Astrocyte (in vitro differentiated cells and primary cell): ENCODE measurements at regions not wholly inside any gene's neighbourhood (a gene's known extent, or its start where the extent isn't known, plus 50 kb on each side); places are given as distances from the start of the nearest gene placed in this dataset.
A peak's percentile ranks its signal among the peaks of the same experiment; 100 is the strongest.

Experiments used
- DNase-seq: peaks from one replicate; pipeline ENCODE4 v3.0.0-alpha.2; 2010; ENCODE audit warnings: low read depth
- FAIRE-seq: peaks from 2 replicates; lab custom pipeline; 2011; peaks lifted over from hg19 to GRCh38; lab: Jason Lieb, UNC
- H2AFZ ChIP-seq: 2 replicates; pipeline ENCODE4 v1.6.0; 2012; ENCODE audit warnings: low read depth, low read length, inconsistent platforms
- H3K27ac ChIP-seq: 2 replicates; pipeline ENCODE4 v1.5.1; 2011; ENCODE audit warnings: low read depth, low read length, inconsistent platforms
- H3K27me3 ChIP-seq: 2 replicates; pipeline ENCODE4 v1.6.0; 2011; ENCODE audit warnings: low read length, inconsistent platforms; ENCODE audit not compliant: insufficient read depth
- H3K36me3 ChIP-seq: 2 replicates; pipeline ENCODE4 v1.5.1; 2011; ENCODE audit warnings: low read length, inconsistent platforms; ENCODE audit not compliant: insufficient read depth
- H3K4me1 ChIP-seq: 2 replicates; pipeline ENCODE4 v1.5.1; 2011; ENCODE audit warnings: low read length, inconsistent platforms; ENCODE audit not compliant: insufficient read depth
- H3K4me2 ChIP-seq: 2 replicates; pipeline ENCODE4 v1.6.0; 2012; ENCODE audit warnings: low read length, inconsistent platforms
- H3K4me3 ChIP-seq: 2 replicates; pipeline ENCODE4 v1.5.1; 2011; ENCODE audit warnings: low read depth, mild to moderate bottlenecking, low read length, inconsistent platforms; ENCODE audit not compliant: insufficient read depth
- H3K79me2 ChIP-seq: 2 replicates; pipeline ENCODE4 v1.6.0; 2012; ENCODE audit warnings: mild to moderate bottlenecking, low read length, inconsistent platforms; ENCODE audit not compliant: insufficient read depth
- H3K9ac ChIP-seq: 2 replicates; pipeline ENCODE4 v1.6.0; 2012; ENCODE audit warnings: mild to moderate bottlenecking, low read length, inconsistent platforms
- H3K9me3 ChIP-seq: 2 replicates; pipeline ENCODE4 v1.5.1; 2012; ENCODE audit warnings: low read depth, mild to moderate bottlenecking, low read length, inconsistent platforms; ENCODE audit not compliant: insufficient read depth
- H4K20me1 ChIP-seq: 2 replicates; pipeline ENCODE4 v1.6.0; 2012; ENCODE audit warnings: low read length, inconsistent platforms; ENCODE audit not compliant: insufficient read depth
- H3K27ac Mint-ChIP-seq: one replicate; pipeline ENCODE4 v1.8.0; 2021; ENCODE audit warnings: mild to moderate bottlenecking, mixed read lengths; ENCODE audit not compliant: unreplicated experiment
- H3K27me3 Mint-ChIP-seq: one replicate; pipeline ENCODE4 v1.8.0; 2021; ENCODE audit warnings: low read depth, mixed read lengths; ENCODE audit not compliant: unreplicated experiment
- H3K36me3 Mint-ChIP-seq: one replicate; pipeline ENCODE4 v1.8.0; 2021; ENCODE audit warnings: low read depth, mixed read lengths; ENCODE audit not compliant: unreplicated experiment
- H3K4me1 Mint-ChIP-seq: one replicate; pipeline ENCODE4 v1.8.0; 2021; ENCODE audit warnings: low read depth, mixed read lengths; ENCODE audit not compliant: unreplicated experiment
- H3K4me3 Mint-ChIP-seq: one replicate; pipeline ENCODE4 v1.8.0; 2021; ENCODE audit warnings: mild to moderate bottlenecking, moderate library complexity, mixed read lengths; ENCODE audit not compliant: unreplicated experiment
- H3K9me3 Mint-ChIP-seq: one replicate; pipeline ENCODE4 v1.8.0; 2021; ENCODE audit warnings: mild to moderate bottlenecking, mixed read lengths; ENCODE audit not compliant: unreplicated experiment
- EZH2 ChIP-seq: IDR thresholded peaks from 2 replicates; pipeline ENCODE4 v1.6.1; 2012; ENCODE audit warnings: mild to moderate bottlenecking, low read length, inconsistent platforms; ENCODE audit not compliant: insufficient read depth
- TF ChIP-seq, protein P1 (sequence below): IDR thresholded peaks from 2 replicates; pipeline ENCODE4 v1.5.1; 2011; ENCODE audit warnings: low read depth, mild to moderate bottlenecking, inconsistent platforms, low read length, moderate library complexity; ENCODE audit not compliant: insufficient read depth

DNA sequence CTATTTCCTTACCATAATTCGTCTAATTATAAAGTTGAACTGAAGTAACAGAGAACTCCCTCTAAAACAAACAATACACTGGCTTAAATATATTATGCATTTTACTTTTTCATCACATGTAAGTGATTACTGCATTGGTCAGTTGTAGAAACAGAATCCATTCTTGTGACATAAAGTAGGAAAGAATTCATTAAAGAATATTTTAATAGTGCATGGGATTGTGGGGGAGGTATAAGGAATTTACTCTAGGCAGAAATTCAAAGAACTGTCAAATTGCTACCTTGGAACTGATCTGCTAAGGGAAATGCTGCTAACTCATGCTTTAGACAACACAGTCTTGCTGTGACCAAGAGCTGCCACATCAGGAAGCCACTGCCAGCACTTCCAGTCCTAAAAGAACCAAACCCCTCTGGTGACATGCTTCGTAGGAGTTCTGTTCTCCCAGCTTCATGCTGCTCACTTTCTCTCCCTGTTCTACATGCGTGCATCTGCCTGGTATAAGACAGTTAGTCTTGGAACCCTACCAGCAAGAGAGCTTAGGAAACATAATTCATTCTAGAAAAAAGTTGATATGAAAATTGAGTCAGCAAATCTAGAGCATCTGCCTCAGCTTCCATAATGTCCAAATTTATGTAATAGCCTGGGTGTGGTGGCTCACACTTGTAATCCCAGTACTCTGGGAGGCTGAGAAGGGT lies 1137.6 kb upstream of the NXPH2 start:
- TF ChIP-seq EZH2, result no peak
- TF ChIP-seq, protein P1, sequence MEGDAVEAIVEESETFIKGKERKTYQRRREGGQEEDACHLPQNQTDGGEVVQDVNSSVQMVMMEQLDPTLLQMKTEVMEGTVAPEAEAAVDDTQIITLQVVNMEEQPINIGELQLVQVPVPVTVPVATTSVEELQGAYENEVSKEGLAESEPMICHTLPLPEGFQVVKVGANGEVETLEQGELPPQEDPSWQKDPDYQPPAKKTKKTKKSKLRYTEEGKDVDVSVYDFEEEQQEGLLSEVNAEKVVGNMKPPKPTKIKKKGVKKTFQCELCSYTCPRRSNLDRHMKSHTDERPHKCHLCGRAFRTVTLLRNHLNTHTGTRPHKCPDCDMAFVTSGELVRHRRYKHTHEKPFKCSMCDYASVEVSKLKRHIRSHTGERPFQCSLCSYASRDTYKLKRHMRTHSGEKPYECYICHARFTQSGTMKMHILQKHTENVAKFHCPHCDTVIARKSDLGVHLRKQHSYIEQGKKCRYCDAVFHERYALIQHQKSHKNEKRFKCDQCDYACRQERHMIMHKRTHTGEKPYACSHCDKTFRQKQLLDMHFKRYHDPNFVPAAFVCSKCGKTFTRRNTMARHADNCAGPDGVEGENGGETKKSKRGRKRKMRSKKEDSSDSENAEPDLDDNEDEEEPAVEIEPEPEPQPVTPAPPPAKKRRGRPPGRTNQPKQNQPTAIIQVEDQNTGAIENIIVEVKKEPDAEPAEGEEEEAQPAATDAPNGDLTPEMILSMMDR, result no peak
- Histone ChIP-seq H3K79me2 (no peaks in the 10 kb centered on the region), H3K27me3 (no peaks in the 10 kb centered on the region), H4K20me1 (no peaks in the 10 kb centered on the region), H2AFZ (no peak overlapping the region), H3K4me3 (no peak overlapping the region), H3K9me3 (peaks cover 2% of the 10 kb centered on the region), H3K36me3 (no peaks in the 10 kb centered on the region), H3K4me2 (no peak overlapping the region), H3K27ac (no peak overlapping the region), H3K9ac (no peak overlapping the region), H3K4me1 (no peaks in the 10 kb centered on the region)
- H3K4me1 Mint-ChIP-seq, result no peaks in the 10 kb centered on the region
- H3K27me3 Mint-ChIP-seq, result no peaks in the 10 kb centered on the region
- H3K4me3 Mint-ChIP-seq, result no peak overlapping the region
- no peaks in the 10 kb centered on the region for H3K36me3 Mint-ChIP-seq
- peak; percentile 29 for DNase-seq
- H3K9me3 Mint-ChIP-seq, result peaks cover 4% of the 10 kb centered on the region
- H3K27ac Mint-ChIP-seq, result no peak overlapping the region
- FAIRE-seq, result no peak

DNA sequence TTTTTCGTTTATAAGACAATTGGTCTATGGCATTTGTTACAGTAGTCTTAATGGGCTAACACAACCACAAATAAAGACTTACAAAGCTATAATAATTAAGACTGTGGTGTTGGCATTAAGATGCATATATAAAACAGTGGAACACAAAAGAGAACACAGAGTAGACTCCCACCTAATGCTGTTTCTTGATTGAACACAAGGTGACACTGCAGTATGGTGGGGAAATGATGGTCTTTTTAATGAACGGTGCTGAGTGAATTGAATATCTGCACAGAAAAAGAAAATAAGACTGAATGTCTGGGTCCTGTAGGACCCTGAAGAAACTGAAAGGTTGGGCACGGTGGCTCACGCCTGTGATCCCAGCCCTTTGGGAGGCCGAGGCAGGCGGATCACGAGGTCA lies 1136.6 kb upstream of the NXPH2 start:
- FAIRE-seq (no peak), DNase-seq (no peak)

More for the DNA sequence above, 1136.6 kb upstream of the NXPH2 start:
- Histone ChIP-seq H3K4me1 (no peaks in the 10 kb centered on the region), H3K9ac (no peak overlapping the region), H3K79me2 (no peaks in the 10 kb centered on the region), H3K9me3 (peaks cover 2% of the 10 kb centered on the region), H3K4me2 (no peak overlapping the region), H2AFZ (no peak overlapping the region), H3K36me3 (no peaks in the 10 kb centered on the region), H3K4me3 (no peak overlapping the region), H3K27me3 (no peaks in the 10 kb centered on the region), H3K27ac (no peak overlapping the region), H4K20me1 (no peaks in the 10 kb centered on the region)
- TF ChIP-seq, protein P1, result no peak
- TF ChIP-seq EZH2, result no peak
- Mint-ChIP-seq H3K4me3 (no peak overlapping the region), H3K4me1 (no peaks in the 10 kb centered on the region), H3K36me3 (no peaks in the 10 kb centered on the region), H3K27ac (no peak overlapping the region), H3K9me3 (peaks cover 5% of the 10 kb centered on the region), H3K27me3 (no peaks in the 10 kb centered on the region)
